ENCODE measurements at regions not wholly inside any gene's neighbourhood (a gene's known extent, or its start where the extent isn't known, plus 50 kb on each side); places are given as distances from the start of the nearest gene placed in this dataset.

DNA sequence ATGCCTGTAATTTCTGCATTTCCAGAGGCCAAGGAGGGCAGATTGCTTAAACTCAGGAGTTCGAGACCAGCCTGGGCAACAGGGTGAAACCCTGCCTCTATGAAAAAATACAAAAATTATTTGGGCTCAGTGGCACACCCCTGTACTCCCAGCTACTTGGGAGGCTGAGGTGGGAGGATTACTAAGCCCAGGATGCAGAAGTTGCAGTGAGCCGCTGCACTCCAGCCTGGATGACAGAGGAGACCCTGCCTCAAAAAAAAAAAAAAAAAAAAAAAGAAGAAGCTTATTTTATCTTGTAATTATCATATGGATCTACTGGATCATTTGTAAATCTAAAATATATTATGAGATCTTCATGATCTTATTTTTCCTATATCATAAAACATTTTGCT lies 84.1 kb downstream of the PPCDC start:
- TF ChIP-seq CTCF (IDR thresholded peaks at IDR 0.05 in 8 of 11, conservative IDR thresholded peaks at IDR 0.05 in 3 of 11) (no peak), POLR2AphosphoS5 (IDR thresholded peaks at IDR 0.05) (no peak)

Data from spleen (tissue), 7 donors.